Breast epithelium (tissue), 3 donors: ENCODE measurements at regions not wholly inside any gene's neighbourhood (a gene's known extent, or its start where the extent isn't known, plus 50 kb on each side); places are given as distances from the start of the nearest gene placed in this dataset.

Experiments
- CTCF ChIP-seq, 3 donors: fragments of 450-650 bp; IDR thresholded peaks; one replicate each; pipeline ENCODE4 v1.5.1; 2016 to 2017; ENCODE audit warnings: antibody characterized with exemption in 3 of 3, mild to moderate bottlenecking in 3 of 3, moderate library complexity in 3 of 3
- POLR2A ChIP-seq: fragments of 450-650 bp; IDR thresholded peaks from one replicate; pipeline ENCODE4 v1.6.1; 2016; ENCODE audit warnings: antibody characterized with exemption, mild to moderate bottlenecking, moderate library complexity

GRCh38 chr1:232690285-232690935, 60.5 kb upstream of the SIPA1L2 start:
- TF ChIP-seq CTCF (IDR thresholded peaks at IDR 0.05) = no peak
- no peak for TF ChIP-seq POLR2A
